Mucosa of gallbladder (tissue), 1 donor: ENCODE measurements at regions not wholly inside any gene's neighbourhood (a gene's known extent, or its start where the extent isn't known, plus 50 kb on each side); places are given as distances from the start of the nearest gene placed in this dataset.

ENCODE experiments used
- DNase-seq: peaks from one replicate; pipeline ENCODE4 v3.0.0-alpha.2; 2020; ENCODE audit warnings: low spot score
- donor health status: DM: no; HTN: no; CAD: no.

- no peak for DNase-seq
These were observed 738.8 kb upstream of the POT1 start for GRCh38 chr7:125668321-125668993.

GRCh38 chr7:125664625-125665024 is 735.0 kb upstream of the POT1 start:
- DNase-seq: no peak

GRCh38 chr7:125663961-125664360 is 734.3 kb upstream of the POT1 start:
- DNase-seq: no peak

- no peak for DNase-seq
These were observed 732.1 kb upstream of the POT1 start for GRCh38 chr7:125661677-125662076.

- DNase-seq: no peak
These were observed 731.4 kb upstream of the POT1 start for GRCh38 chr7:125661006-125661405.

- no peak for DNase-seq
These were observed 724.5 kb upstream of the POT1 start for GRCh38 chr7:125654076-125654475.

GRCh38 chr7:125651823-125652528 is 722.4 kb upstream of the POT1 start:
- no peak for DNase-seq

GRCh38 chr7:125648543-125648942 is 718.9 kb upstream of the POT1 start:
- DNase-seq: no peak

GRCh38 chr7:125645770-125646169 is 716.1 kb upstream of the POT1 start:
- no peak for DNase-seq

- DNase-seq: no peak
These were observed 714.5 kb upstream of the POT1 start for GRCh38 chr7:125644109-125644508.

GRCh38 chr7:125643302-125643701 is 713.7 kb upstream of the POT1 start:
- DNase-seq: no peak

GRCh38 chr7:125641884-125642283 is 712.3 kb upstream of the POT1 start:
- DNase-seq: no peak

- no peak for DNase-seq
These were observed 706.8 kb upstream of the POT1 start for GRCh38 chr7:125636320-125636962.

GRCh38 chr7:125618516-125618915 is 688.9 kb upstream of the POT1 start:
- no peak for DNase-seq

- no peak for DNase-seq
These were observed 682.0 kb upstream of the POT1 start for GRCh38 chr7:125611582-125611981.

- no peak for DNase-seq
These were observed 677.0 kb upstream of the POT1 start for GRCh38 chr7:125606671-125607070.

- no peak for DNase-seq
These were observed 675.6 kb upstream of the POT1 start for GRCh38 chr7:125605241-125605640.

- DNase-seq: no peak
These were observed 672.8 kb upstream of the POT1 start for GRCh38 chr7:125602441-125602840.

GRCh38 chr7:125599387-125599786 is 669.8 kb upstream of the POT1 start:
- DNase-seq: no peak

GRCh38 chr7:125592331-125592730 is 662.7 kb upstream of the POT1 start:
- no peak for DNase-seq

GRCh38 chr7:125573126-125573525 is 643.5 kb upstream of the POT1 start:
- DNase-seq: no peak

- DNase-seq: no peak
These were observed 642.8 kb upstream of the POT1 start for GRCh38 chr7:125572414-125572813.

GRCh38 chr7:125568799-125569198 is 639.2 kb upstream of the POT1 start:
- no peak for DNase-seq
